Testis (tissue), 2 donors: ENCODE measurements at regions not wholly inside any gene's neighbourhood (a gene's known extent, or its start where the extent isn't known, plus 50 kb on each side); places are given as distances from the start of the nearest gene placed in this dataset.

ENCODE experiments used
- POLR2A ChIP-seq: fragments of 450-650 bp; IDR thresholded peaks from one replicate; pipeline ENCODE4 v1.6.1; 2017; ENCODE audit warnings: antibody characterized with exemption, mild to moderate bottlenecking, moderate library complexity
- TF ChIP-seq, protein P1 (sequence below), 3 experiments: fragments of 450-650 bp in 2 of 3; fragments of 200-600 bp in 1 of 3; sonication (generic) in 1 of 3; IDR thresholded peaks; one replicate each; pipeline ENCODE4 v1.5.1; 2016 to 2019; ENCODE audit warnings: antibody characterized with exemption in 3 of 3, mild to moderate bottlenecking in 2 of 3, moderate library complexity in 1 of 3

DNA sequence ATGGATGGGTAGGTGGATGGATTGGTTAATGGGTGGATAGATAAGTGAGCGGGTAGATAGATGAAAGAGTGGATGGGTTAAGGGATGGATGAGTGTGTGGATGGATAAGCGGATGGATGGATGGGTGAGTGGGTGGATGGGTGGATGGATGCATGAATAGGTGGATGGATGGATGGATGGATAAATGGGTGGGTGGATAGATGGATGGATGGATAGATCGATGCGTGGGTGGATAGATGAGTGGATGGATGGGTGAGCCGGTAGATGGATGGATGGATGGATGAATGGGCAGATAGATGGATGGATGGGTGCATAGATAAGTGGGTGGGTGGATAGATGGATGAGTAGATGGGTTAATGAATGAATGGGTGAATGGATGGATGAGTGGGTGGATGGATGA lies 90.9 kb downstream of the CPZ start:
- TF ChIP-seq, protein P1, sequence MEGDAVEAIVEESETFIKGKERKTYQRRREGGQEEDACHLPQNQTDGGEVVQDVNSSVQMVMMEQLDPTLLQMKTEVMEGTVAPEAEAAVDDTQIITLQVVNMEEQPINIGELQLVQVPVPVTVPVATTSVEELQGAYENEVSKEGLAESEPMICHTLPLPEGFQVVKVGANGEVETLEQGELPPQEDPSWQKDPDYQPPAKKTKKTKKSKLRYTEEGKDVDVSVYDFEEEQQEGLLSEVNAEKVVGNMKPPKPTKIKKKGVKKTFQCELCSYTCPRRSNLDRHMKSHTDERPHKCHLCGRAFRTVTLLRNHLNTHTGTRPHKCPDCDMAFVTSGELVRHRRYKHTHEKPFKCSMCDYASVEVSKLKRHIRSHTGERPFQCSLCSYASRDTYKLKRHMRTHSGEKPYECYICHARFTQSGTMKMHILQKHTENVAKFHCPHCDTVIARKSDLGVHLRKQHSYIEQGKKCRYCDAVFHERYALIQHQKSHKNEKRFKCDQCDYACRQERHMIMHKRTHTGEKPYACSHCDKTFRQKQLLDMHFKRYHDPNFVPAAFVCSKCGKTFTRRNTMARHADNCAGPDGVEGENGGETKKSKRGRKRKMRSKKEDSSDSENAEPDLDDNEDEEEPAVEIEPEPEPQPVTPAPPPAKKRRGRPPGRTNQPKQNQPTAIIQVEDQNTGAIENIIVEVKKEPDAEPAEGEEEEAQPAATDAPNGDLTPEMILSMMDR (IDR thresholded peaks at IDR 0.05) = no peak
- TF ChIP-seq POLR2A = no peak
